OCI-LY7 (cell line): ENCODE measurements at regions not wholly inside any gene's neighbourhood (a gene's known extent, or its start where the extent isn't known, plus 50 kb on each side); places are given as distances from the start of the nearest gene placed in this dataset.
"Not testable (repeated sequence)": the region's sequence is repeated elsewhere in the genome, so short reads cannot be mapped to it uniquely, and the experiment has no call there.

ENCODE experiments used
- EZH2phosphoT487 ChIP-seq: fragments of 200-600 bp; sonication (generic); IDR thresholded peaks from 2 replicates; pipeline ENCODE4 v1.6.1; 2018; ENCODE audit warnings: low read depth, borderline replicate concordance, mild to moderate bottlenecking, mixed run types, antibody characterized with exemption, low read length, moderate library complexity, mixed read lengths
- TF ChIP-seq, protein P1 (sequence below): fragments of 200-600 bp; sonication (generic); conservative IDR thresholded peaks from 2 replicates; pipeline ENCODE4 v1.5.1; 2014; ENCODE audit warnings: mild to moderate bottlenecking, antibody characterized with exemption, low read length, moderate library complexity, mixed read lengths

DNA sequence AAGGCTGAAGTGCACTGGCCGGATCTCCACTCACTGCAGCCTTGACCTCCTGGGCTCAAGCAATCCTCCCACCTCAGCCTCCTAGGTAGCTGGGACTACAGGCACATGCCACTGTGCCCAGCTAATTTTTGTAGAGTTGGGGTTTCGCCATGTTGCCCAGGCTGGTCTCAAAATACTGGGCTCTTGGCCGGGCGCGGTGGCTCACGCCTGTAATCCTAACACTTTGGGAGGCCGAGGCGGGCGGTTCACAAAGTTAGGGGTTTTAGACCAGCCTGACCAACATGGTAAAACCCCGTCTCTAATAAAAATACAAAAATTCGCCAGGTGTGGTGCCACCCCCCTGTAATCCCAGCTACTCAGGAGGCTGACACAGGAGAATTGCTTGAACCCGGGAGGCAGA lies 210.2 kb upstream of the ANKRD50 start:
- TF ChIP-seq, protein P1, sequence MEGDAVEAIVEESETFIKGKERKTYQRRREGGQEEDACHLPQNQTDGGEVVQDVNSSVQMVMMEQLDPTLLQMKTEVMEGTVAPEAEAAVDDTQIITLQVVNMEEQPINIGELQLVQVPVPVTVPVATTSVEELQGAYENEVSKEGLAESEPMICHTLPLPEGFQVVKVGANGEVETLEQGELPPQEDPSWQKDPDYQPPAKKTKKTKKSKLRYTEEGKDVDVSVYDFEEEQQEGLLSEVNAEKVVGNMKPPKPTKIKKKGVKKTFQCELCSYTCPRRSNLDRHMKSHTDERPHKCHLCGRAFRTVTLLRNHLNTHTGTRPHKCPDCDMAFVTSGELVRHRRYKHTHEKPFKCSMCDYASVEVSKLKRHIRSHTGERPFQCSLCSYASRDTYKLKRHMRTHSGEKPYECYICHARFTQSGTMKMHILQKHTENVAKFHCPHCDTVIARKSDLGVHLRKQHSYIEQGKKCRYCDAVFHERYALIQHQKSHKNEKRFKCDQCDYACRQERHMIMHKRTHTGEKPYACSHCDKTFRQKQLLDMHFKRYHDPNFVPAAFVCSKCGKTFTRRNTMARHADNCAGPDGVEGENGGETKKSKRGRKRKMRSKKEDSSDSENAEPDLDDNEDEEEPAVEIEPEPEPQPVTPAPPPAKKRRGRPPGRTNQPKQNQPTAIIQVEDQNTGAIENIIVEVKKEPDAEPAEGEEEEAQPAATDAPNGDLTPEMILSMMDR = not testable (repeated sequence)
- TF ChIP-seq EZH2phosphoT487 = not testable (repeated sequence)
